Body of pancreas (tissue), 4 donors: ENCODE measurements at regions not wholly inside any gene's neighbourhood (a gene's known extent, or its start where the extent isn't known, plus 50 kb on each side); places are given as distances from the start of the nearest gene placed in this dataset.

ENCODE experiments used
- CTCF ChIP-seq, 7 experiments: fragments of 450-650 bp in 4 of 7; fragments of 200-600 bp in 3 of 7; sonication (generic) in 3 of 7; IDR thresholded peaks; one replicate each; pipeline ENCODE4 v1.5.1; 2016 to 2019; ENCODE audit warnings: antibody characterized with exemption in 7 of 7
- POLR2A ChIP-seq, 3 donors: fragments of 450-650 bp; IDR thresholded peaks; one replicate each; pipeline ENCODE4 v1.6.1; 2016; ENCODE audit warnings: antibody characterized with exemption in 3 of 3, mild to moderate bottlenecking in 2 of 3

GRCh38 chr3:8154617-8155016, 347.0 kb upstream of the LMCD1 start:
- TF ChIP-seq CTCF (IDR thresholded peaks at IDR 0.05) (no peak), POLR2A (IDR thresholded peaks at IDR 0.05) (no peak)
